ENCODE measurements at regions not wholly inside any gene's neighbourhood (a gene's known extent, or its start where the extent isn't known, plus 50 kb on each side); places are given as distances from the start of the nearest gene placed in this dataset.

- DNase-seq (ENCODE audit: low read depth) (no peak), FAIRE-seq (no peak)
- Histone ChIP-seq H3K36me3 (ENCODE audit: insufficient read depth, low read length) (no peaks in the 10 kb centered on the region), H3K4me1 (ENCODE audit: insufficient read depth, low read length) (no peaks in the 10 kb centered on the region), H2AFZ (ENCODE audit: low read depth, low read length) (no peak overlapping the region), H3K9ac (ENCODE audit: low read length) (no peak overlapping the region), H3K79me2 (ENCODE audit: insufficient read depth, low read length) (no peaks in the 10 kb centered on the region), H3K27me3 (ENCODE audit: insufficient read depth, low read length) (peaks cover 2% of the 10 kb centered on the region), H3K4me2 (ENCODE audit: low read length) (no peak overlapping the region), H3K4me3 (ENCODE audit: insufficient read depth, low read depth, low read length) (no peak overlapping the region), H3K27ac (ENCODE audit: low read depth, low read length) (no peak overlapping the region), H4K20me1 (ENCODE audit: insufficient read depth, low read length) (no peaks in the 10 kb centered on the region), H3K9me3 (ENCODE audit: insufficient read depth, low read depth, low read length) (no peaks in the 10 kb centered on the region)
- Mint-ChIP-seq H3K4me1 (ENCODE audit: low read depth, unreplicated experiment) (no peaks in the 10 kb centered on the region), H3K9me3 (ENCODE audit: unreplicated experiment) (peaks cover 2% of the 10 kb centered on the region), H3K27ac (ENCODE audit: unreplicated experiment) (no peak overlapping the region), H3K4me3 (ENCODE audit: unreplicated experiment) (no peak overlapping the region), H3K36me3 (ENCODE audit: low read depth, unreplicated experiment) (no peaks in the 10 kb centered on the region), H3K27me3 (ENCODE audit: low read depth, unreplicated experiment) (peaks cover 16% of the 10 kb centered on the region)
- TF ChIP-seq EZH2 (IDR thresholded peaks at IDR 0.05; ENCODE audit: insufficient read depth, low read length) (no peak), CTCF (IDR thresholded peaks at IDR 0.05; ENCODE audit: insufficient read depth, low read depth, low read length) (no peak)
Measured at GRCh38 chr20:60142587-60142986, 184.4 kb downstream of the CDH26 start.

GRCh38 chr20:60143261-60143842 is 185.1 kb downstream of the CDH26 start:
- Histone ChIP-seq H3K4me1 (ENCODE audit: insufficient read depth, low read length) (no peaks in the 10 kb centered on the region), H3K79me2 (ENCODE audit: insufficient read depth, low read length) (no peaks in the 10 kb centered on the region), H3K4me3 (ENCODE audit: insufficient read depth, low read depth, low read length) (no peak overlapping the region), H3K9me3 (ENCODE audit: insufficient read depth, low read depth, low read length) (no peaks in the 10 kb centered on the region), H4K20me1 (ENCODE audit: insufficient read depth, low read length) (no peaks in the 10 kb centered on the region), H3K27me3 (ENCODE audit: insufficient read depth, low read length) (peaks cover 2% of the 10 kb centered on the region), H2AFZ (ENCODE audit: low read depth, low read length) (no peak overlapping the region), H3K4me2 (ENCODE audit: low read length) (no peak overlapping the region), H3K27ac (ENCODE audit: low read depth, low read length) (no peak overlapping the region), H3K9ac (ENCODE audit: low read length) (no peak overlapping the region), H3K36me3 (ENCODE audit: insufficient read depth, low read length) (no peaks in the 10 kb centered on the region)
- TF ChIP-seq CTCF (IDR thresholded peaks at IDR 0.05; ENCODE audit: insufficient read depth, low read depth, low read length) (no peak), EZH2 (IDR thresholded peaks at IDR 0.05; ENCODE audit: insufficient read depth, low read length) (no peak)
- no peak overlapping the region for H3K27ac Mint-ChIP-seq (ENCODE audit: unreplicated experiment)
- peaks cover 2% of the 10 kb centered on the region for H3K9me3 Mint-ChIP-seq (ENCODE audit: unreplicated experiment)
- no peak overlapping the region for H3K4me3 Mint-ChIP-seq (ENCODE audit: unreplicated experiment)
- no peak for DNase-seq (ENCODE audit: low read depth)
- H3K27me3 Mint-ChIP-seq (ENCODE audit: low read depth, unreplicated experiment) = peaks cover 18% of the 10 kb centered on the region
- no peaks in the 10 kb centered on the region for H3K4me1 Mint-ChIP-seq (ENCODE audit: low read depth, unreplicated experiment)
- no peak for FAIRE-seq
- no peaks in the 10 kb centered on the region for H3K36me3 Mint-ChIP-seq (ENCODE audit: low read depth, unreplicated experiment)

- H2AFZ ChIP-seq (ENCODE audit: low read depth, low read length) = no peak overlapping the region
- peaks cover 13% of the 10 kb centered on the region for H3K27me3 Mint-ChIP-seq (ENCODE audit: low read depth, unreplicated experiment)
- H3K36me3 Mint-ChIP-seq (ENCODE audit: low read depth, unreplicated experiment) = no peaks in the 10 kb centered on the region
Measured at GRCh38 chr20:60144404-60144803, 186.2 kb downstream of the CDH26 start.

More at GRCh38 chr20:60144404-60144803, 186.2 kb downstream of the CDH26 start:
- Histone ChIP-seq H4K20me1 (ENCODE audit: insufficient read depth, low read length) (no peaks in the 10 kb centered on the region), H3K27ac (ENCODE audit: low read depth, low read length) (no peak overlapping the region), H3K4me3 (ENCODE audit: insufficient read depth, low read depth, low read length) (no peak overlapping the region), H3K4me1 (ENCODE audit: insufficient read depth, low read length) (no peaks in the 10 kb centered on the region), H3K27me3 (ENCODE audit: insufficient read depth, low read length) (peaks cover 2% of the 10 kb centered on the region), H3K36me3 (ENCODE audit: insufficient read depth, low read length) (no peaks in the 10 kb centered on the region), H3K9me3 (ENCODE audit: insufficient read depth, low read depth, low read length) (no peaks in the 10 kb centered on the region), H3K9ac (ENCODE audit: low read length) (no peak overlapping the region), H3K4me2 (ENCODE audit: low read length) (no peak overlapping the region), H3K79me2 (ENCODE audit: insufficient read depth, low read length) (no peaks in the 10 kb centered on the region)
- H3K9me3 Mint-ChIP-seq (ENCODE audit: unreplicated experiment) = peaks cover 2% of the 10 kb centered on the region
- FAIRE-seq (no peak), DNase-seq (ENCODE audit: low read depth) (no peak)
- TF ChIP-seq EZH2 (IDR thresholded peaks at IDR 0.05; ENCODE audit: insufficient read depth, low read length) = no peak
- TF ChIP-seq CTCF (IDR thresholded peaks at IDR 0.05; ENCODE audit: insufficient read depth, low read depth, low read length) = no peak
- H3K4me3 Mint-ChIP-seq (ENCODE audit: unreplicated experiment) = no peak overlapping the region
- no peak overlapping the region for H3K27ac Mint-ChIP-seq (ENCODE audit: unreplicated experiment)
- no peaks in the 10 kb centered on the region for H3K4me1 Mint-ChIP-seq (ENCODE audit: low read depth, unreplicated experiment)

Measured in astrocyte (in vitro differentiated cells and primary cell).